Renal cortical epithelial cell (primary cell): ENCODE measurements at regions not wholly inside any gene's neighbourhood (a gene's known extent, or its start where the extent isn't known, plus 50 kb on each side); places are given as distances from the start of the nearest gene placed in this dataset.
A peak's percentile ranks its signal among the peaks of the same experiment; 100 is the strongest.

ENCODE experiments used
- DNase-seq: peaks from one replicate; pipeline ENCODE4 v3.0.0-alpha.2; 2011; ENCODE audit warnings: low read depth

DNA sequence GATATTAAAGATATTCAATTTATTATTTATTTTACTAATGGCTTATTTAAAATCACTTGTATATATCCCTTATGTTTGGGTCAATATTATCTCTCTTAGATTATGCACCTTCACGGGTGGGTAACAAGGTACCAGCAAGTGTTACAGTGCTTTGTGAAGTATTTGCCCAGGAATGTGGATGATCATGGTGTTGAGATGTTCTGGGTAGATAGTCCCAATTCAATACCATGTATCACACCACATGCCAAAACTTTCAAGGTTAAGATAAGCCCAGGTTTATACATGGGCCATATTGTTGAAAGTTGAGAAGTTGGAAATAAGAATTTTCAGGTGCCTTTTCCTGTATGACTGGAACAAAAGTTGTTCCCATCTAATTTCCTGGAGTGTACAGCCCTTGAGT lies 131.3 kb upstream of the RASSF8 start:
- no peak for DNase-seq

DNA sequence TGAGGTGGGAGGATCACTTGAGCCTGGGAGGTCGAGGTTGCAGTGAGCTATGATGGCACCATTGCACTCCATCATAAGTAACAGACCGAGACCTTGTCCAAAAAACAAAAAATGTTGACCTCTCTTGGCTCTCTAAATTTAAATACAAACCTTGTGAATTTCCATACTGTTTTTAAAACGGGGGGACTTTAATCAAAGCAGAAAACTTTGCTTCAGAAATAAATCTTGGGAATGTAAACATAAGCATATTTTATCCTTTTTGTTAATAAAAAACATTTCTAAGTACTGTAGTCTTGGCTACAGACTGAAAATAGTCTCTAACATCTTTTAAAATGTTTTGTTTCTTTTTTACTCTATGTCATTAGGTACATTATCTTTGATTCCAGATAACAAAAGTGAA lies 130.7 kb upstream of the RASSF8 start:
- DNase-seq = no peak

DNA sequence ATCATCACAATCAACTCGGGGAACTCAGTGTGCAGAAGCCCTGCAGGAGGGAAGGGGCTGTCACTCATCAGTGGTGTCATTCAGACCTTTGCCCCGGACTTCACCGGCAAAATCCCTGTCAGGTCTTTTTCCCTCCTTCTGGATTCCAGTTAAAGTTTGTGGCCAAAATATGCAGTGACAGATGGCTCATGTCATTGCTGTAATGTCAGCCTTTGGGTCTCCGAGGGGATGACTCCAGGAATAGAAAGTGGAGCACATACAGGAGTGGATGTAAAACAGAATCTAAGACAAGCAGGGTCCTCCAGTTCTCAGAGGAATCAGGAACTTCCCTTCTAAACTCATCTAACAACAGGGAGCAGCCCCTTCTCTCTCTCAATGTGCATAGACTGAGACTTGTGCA lies 130.3 kb upstream of the RASSF8 start:
- no peak for DNase-seq

DNA sequence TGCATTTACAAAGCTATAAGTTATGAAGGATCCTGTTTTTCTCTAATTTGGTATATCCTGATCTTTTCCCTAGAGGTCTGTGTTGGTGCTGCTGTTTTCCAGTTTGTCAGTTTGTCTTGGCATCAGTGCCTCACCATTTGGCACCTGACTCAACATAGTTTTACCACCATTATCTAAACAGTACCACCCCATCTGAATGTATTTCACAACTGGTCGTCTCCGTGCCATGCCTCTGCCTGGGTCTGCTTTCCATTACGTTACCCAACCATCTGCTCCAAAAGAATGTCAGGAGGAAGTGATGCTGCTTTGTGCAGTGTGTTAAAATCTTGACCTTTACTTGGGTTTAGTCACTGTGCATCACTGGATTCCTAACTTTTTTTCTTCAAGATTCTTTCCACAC lies 129.3 kb upstream of the RASSF8 start:
- DNase-seq = peak; percentile 16

DNA sequence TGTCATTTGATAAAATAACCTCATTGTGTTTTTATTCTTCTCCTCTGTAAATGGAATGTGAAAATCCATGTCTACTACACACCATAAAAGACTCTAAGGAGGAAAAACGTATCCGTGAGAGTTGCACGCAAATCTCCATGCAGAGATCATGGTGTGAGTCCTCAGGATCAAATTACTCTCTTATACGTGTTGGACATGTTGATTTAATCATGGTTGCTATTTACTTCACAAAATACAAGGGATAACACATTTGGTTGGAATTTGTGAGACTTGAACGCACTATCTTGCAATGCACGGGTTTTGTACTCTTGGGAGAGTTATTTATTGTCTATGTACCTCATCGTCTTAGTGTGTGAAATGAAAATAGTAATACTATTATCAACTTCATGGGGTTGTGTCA lies 128.0 kb upstream of the RASSF8 start:
- no peak for DNase-seq

DNA sequence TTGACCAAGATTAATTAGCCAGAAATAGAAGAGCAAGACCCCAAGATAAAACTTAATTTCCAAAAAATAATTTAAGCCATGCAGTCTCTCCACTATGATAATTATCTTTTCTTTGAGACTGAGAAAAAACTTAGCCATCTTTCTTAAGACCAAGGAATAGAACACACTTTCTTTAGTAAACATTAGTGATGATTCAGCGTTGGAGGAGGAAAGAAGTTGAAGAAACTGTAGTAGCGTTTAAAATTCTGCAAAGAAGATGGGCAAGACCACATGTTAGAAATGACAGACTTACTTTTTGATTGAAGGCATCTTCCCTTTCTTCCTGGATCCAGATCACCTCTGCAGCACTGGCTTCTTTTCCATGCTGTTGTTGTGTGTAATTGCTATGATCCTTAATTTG lies 124.8 kb upstream of the RASSF8 start:
- no peak for DNase-seq

DNA sequence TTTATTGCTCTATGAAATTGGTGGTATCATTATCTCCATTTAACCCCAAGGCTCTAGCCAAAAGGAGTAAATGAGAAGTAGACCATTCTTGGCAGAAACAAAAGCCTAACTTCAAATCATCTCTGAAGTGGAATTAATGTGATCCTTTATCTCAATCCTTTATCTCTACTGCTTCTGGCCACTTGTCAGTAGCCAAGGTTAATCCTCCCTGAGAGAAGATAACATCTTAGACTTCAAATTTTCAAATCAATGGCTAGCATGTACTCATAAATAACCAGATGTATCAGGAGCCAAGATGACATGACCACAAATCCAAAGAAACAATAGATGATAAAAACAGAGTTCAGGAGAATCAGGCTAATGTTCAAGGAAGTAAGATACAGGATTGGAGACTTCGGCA lies 123.1 kb upstream of the RASSF8 start:
- no peak for DNase-seq

DNA sequence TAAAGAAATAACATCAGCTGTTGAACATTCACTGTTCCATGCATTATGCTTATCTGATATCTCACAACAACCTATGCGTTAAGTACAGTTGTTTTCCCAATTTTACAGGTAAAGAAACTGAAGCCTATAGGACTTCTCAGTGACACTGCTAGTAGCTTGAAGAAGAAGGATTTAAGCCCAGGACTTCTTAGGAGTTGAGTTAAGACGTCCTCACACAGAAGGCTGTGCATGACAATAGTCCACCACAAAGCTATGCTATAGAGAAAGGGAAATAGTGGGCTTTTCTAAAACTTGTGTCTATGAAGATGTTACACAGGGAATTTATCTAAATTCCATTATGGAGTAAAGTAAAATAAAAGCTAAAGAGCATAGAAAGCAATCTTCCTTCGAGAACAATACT lies 120.5 kb upstream of the RASSF8 start:
- DNase-seq = no peak

DNA sequence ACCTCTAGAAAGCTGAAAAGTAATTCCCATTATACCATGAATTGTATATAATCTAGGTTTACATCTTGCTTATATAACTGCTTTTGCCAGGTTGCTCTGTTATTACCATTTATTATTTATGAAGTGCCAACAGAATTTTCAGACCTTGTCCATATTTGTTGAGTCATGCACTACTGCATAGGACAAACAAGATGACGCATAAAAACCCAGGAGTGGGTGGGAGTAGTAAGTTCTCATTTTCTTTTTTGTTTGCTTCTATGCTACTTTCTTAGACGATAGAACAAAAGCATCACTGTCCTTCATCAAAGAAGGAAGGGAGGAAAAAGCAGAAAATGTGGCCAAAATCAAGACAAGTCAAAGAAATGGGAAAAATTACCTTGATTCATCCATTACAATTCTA lies 119.0 kb upstream of the RASSF8 start:
- DNase-seq = peak; percentile 33

DNA sequence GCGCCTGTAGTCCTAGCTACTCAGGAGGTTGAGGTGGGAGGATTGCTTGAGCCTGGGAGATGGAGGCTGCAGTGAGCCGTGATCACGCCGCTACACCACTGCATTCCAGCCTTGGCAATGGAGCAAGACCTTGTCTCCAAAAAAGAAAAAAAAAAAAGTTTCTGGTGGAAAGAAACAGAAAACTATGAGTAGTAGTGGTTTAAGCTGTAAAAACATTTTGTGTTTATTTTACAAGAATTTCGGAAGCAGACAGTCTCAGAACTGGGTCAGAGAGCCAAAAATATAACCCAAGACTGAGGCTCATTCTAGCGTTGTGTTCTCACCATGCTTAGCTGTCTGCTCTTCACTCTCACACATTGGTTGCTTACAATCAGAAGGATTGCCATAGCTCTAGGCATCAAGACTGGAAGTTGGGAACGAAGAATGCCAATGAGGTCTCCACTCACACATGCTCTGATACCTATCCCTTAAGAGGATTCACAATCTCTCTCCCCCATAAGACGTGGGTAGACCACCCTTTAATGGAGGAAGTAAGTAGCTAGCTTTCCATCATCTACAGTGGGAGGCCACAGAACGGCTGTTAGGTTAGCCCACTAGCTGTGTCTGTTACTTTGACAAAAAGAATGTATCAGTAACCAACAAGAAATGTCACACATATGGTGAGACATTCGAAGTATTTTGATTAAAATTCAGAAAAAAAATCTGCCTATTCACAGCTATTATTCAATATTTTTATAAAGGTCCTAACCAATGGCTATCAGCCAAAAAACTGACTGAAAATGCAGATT lies 117.6 kb upstream of the RASSF8 start:
- DNase-seq = no peak

DNA sequence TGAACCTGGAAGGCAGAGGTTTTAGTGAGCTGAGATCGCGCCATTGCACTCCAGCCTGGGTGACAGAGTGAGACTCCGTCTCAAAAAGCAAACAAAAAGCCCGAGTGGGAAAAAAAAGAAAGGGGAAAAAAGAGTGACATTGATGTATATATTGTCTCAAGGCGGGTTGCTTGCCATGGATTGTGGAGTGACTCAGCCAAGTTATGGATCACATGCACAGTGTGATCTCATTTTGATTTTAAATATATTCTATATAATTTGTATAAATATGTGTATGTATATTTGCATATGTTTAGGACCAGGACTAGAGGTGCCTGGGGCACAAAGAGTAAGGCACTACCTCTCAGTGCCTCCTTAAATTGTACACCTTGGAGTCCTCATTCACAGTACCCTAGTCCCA lies 116.2 kb upstream of the RASSF8 start:
- DNase-seq = no peak

DNA sequence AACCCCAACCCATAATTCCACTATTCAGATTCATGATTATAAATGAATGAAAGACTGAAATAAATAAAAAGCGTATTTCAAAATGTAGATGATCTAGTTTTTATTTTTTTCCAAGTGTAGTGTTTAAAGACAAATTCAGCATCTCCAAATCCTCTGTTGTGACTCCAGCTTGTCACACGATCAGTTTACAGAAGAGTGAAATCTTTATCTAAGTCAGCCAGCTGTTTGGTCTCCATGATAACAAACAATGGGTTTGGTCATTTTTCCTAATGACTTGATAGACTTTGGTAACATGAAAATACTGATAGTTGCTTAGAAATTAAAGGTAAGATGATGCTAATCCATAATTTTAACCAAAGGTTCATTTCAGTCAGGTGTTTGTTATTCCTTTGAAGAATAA lies 114.5 kb upstream of the RASSF8 start:
- DNase-seq = no peak

DNA sequence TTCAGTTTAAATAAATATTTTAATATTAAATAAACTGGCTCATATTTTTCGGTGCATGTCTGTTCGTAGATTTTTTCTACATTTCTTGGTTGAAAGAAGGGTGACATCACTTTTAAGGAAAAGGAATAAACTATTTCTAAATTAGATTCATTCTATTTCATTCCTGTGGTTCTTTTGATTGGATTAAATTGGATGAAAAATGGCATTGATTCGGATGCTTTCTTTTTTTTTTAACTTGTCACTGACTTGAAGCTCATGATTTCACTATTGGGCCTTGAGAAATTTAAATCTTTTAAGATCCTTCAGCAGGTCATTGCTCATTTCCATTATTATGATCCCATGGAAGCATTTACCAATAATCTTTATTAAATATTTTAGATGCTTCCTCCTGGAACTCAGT lies 113.1 kb upstream of the RASSF8 start:
- DNase-seq = no peak

DNA sequence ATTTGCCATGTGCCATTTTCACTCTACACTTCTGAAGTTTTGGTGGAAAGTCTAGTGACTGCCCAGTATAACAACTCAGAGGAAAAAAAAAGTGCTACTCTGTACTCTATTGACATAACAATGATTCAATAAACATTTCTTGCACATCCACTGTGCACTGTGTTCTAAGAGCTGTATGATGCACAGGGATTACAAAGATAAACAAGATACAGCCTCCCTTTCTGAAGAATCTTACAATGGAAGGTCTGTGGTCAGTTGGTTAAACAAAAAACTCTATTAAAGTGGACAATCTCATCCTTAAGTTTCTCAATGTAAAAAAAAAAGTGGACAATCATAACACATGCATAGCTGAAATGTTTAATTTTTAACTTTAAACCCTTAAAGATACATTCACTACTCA lies 105.7 kb upstream of the RASSF8 start:
- DNase-seq = peak; percentile 15

DNA sequence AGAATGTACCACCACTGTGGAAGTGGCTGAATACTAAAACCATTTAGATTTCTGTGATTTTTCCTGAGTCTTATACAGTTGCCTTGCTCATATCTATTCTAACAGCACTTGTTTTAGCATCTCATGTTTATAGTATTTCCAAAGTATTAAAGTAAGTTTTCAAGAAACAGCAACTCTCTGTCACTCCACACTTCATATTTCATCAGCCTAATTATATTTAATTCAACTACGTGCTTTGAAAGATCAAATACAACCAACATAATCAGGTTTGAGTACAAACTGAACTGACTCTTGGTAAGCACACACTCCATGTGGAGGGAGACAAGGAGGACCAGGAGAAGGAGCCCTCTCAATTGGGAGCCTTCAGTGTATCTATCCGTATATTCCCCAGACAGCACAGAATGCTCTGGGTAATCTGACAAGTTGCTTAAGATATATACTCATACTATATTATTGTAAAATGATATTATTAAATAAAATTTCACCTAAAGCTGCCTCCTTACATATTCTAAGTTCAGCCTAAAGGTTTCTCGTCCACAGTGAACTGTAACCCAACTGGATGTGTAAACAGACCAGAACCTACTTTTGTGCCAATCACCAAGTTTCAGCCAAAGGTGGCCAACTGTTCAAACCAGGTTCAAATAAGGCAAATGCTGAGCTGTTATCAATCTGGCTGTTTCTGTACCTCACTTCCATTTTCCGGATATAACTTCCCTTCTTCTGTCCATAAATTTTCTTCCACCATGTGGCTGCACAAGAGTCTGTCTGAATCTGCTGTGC lies 105.0 kb upstream of the RASSF8 start:
- no peak for DNase-seq

DNA sequence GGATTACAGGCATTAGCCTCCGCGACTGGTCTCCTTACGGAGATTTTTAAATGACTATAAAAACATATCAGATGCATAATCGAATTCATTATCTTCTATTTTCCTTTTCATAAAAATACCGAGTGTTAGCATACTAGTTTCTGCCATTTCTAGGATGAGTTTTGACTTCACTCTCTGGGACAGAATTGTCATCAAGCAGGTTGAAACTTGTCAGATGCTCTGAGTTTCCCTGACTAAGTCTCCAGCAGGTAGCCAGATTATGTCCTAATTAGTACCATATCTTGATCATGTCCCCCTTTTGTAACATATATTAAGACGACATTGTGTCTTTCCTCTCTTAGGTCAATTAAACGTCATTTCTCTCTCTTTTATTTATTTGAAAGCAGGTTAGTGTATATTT lies 103.5 kb upstream of the RASSF8 start:
- no peak for DNase-seq

DNA sequence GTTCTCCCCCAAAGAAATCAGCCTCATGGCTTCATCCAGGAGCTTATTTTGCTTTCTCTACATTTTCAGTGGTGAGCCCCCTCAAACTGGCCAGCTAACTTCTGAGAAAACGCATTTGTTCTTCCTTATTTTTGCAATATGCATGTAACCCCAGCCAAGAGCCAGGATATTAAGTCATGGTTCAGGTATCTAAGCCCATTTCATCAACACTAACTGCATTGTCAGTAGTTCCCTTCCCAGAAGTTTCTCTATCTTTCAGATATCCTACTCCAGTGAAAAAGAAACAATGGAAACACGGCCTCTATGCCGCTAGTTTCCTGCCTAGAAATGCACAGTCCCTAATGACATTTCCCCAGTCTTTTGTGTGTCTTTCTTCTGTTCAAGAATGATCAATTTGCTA lies 102.8 kb upstream of the RASSF8 start:
- DNase-seq = no peak

DNA sequence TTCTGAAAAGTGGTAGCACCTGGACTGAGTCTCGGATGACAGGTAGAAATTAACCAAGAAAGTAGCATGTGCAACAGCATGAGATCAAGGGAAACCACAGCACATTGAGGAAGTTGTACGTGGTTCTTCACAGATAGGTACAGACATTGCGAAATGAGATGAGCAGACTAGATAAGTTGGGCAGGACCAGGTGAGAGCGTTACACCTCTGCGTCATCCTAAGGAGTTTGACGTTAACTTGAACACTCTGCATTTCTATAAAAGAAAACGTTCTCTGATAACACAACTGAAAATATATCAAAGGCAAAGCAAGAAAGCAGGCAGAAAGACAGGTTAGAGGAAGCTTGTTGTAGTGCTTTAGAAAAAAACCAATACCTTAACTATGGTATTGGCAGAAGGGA lies 98.5 kb upstream of the RASSF8 start:
- DNase-seq = no peak

DNA sequence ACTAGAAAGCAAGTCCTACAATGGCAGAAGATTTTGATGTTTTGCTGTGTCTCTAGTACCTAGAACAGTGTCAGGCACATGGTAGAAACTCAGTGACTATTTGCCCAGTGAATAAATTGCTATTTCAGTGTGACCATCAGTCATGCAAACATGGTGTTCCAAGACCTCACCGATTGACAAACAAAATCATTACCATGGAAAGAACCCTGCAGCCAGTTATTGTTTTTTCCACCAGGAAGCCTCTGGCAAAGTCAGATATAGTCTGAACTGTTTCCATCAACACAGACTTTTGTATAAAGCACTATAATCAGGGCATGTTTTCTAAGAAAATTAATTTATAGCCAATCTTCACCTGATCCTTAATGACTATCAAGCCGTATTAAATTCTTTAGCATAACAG lies 97.3 kb upstream of the RASSF8 start:
- no peak for DNase-seq

DNA sequence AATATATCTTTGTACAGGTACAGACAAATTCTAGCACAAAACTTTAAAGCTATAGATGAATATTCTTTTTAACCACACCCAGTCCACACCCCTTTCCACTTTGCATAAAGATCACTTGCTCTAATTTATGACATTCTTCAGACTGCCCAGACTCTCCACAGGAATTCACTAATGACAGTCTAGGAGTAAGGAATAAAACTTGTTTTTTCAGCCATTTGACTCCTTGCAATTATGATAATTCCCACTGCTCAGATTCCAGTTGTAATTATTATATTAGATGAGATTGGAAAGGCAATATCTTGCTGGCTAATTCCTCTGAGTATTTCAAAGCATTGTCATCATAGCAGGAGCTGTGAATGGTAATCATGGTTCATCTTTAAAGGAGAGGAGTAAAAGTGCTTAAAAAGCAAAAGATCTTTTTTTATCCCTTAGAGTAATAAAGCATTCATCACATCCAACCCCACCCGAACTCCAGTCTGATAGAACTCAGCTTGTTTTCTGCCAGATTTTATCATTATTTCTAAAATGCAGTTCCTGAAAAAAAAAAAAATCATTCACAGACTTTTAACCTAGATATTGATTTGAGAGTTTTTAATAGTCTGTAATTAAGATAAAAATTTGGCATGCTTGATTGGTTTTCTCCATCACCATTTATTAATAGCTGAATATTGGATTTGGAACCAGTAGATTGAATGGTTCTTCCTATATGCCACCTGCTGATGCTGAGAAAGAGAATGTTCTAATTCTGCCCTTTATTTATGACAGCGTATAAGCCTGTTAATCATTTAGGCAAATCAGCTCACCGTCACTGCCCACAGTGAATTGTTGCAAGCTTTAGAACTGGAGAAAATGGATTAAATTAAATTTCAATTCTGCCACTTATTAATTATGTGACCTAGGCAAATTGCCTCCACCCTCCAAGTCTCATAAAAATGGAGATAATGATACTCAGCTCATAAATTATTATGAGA lies 93.9 kb upstream of the RASSF8 start:
- DNase-seq = peak; percentile 32

DNA sequence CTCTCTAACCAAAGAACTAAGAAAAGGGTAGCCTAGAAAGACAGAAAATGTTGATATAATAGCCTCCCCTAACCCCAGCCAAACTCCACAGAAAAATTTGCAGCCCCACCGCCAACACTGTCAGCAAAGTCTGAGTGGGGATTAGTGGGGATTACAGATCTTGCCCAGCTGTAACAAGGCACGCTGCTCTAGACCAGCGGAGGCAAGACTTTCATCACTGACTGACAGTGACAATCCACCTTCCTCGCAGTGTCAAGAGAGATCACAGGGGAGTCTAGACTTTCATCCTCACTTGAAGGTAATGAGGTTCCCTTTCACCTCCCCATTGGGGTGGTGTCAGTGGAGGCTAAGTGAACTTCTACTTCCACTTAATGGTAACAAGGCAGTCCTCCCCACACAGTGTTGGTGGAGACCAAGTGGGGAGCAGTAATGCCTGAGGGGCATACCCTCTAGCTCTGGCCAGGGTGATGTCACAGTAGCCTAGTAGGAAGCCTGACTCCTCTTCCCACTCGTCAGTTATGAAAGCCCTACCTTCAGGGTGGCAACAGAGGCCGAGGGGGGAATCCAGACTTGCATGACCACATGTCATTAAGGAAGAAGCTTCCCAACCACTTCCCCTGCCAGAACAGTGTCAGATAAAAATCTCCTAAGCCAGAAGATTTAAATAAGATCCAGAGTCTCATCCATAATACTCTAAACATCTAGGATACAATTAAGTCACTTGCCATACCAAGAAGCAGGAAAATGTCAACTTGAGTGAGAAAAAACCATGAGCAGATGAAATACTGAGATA lies 91.7 kb upstream of the RASSF8 start:
- DNase-seq = no peak

DNA sequence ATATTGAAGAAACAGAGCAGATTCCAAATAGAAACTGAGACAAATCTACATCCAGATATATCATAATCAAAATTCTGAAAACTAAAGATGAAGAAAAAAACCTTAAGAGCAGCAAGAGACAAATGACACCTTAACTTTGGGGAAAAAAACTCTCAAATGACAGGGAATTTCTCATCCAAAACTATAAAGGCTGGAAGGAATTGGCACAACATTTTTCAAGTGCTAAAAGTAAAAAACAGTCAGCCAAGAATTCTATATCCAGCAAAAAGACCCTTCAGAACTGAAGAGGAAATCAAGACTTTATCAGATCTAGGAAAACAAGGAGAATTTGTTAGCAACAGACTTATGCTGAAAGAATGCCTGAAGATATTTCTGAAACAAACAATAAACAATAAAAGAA lies 90.3 kb upstream of the RASSF8 start:
- DNase-seq = no peak
